MCF 10A (cell line): ENCODE measurements at regions not wholly inside any gene's neighbourhood (a gene's known extent, or its start where the extent isn't known, plus 50 kb on each side); places are given as distances from the start of the nearest gene placed in this dataset.
"Not testable (repeated sequence)": the region's sequence is repeated elsewhere in the genome, so short reads cannot be mapped to it uniquely, and the experiment has no call there.

Experiments used
- BruUV-seq: library from RNA; stranded (reverse); fragments of 400-500 nt; replicated peaks from 2 replicates; lab custom pipeline; 2021; lab: Mats Ljungman, UMichigan
- CTCF ChIA-PET: fragments of 300-600 bp; sonication (Branson Sonifier 250); formaldehyde crosslinking; extraction: SDS; loops from one replicate; lab custom pipeline; 2021; ENCODE audit warnings: antibody characterized with exemption, inconsistent platforms; lab: Yijun Ruan, JAX
- POLR2A ChIA-PET: fragments of 300-600, 350-650 bp; sonication (Branson Sonifier 250); formaldehyde crosslinking; extraction: SDS; loops from one replicate; lab custom pipeline; 2020; ENCODE audit warnings: antibody characterized with exemption, inconsistent platforms; lab: Yijun Ruan, JAX
- DNase-seq: peaks from one replicate; pipeline ENCODE4 v3.0.0-alpha.2; 2018; ENCODE audit not compliant: unreplicated experiment
- H3K27ac Mint-ChIP-seq: one replicate; pipeline ENCODE4 v1.8.0; 2022; ENCODE audit warnings: mild to moderate bottlenecking, low read depth, mixed read lengths; ENCODE audit not compliant: unreplicated experiment
- H3K27me3 Mint-ChIP-seq: one replicate; pipeline ENCODE4 v1.8.0; 2022; ENCODE audit warnings: mixed read lengths; ENCODE audit not compliant: insufficient read depth, unreplicated experiment
- H3K36me3 Mint-ChIP-seq: one replicate; pipeline ENCODE4 v1.8.0; 2022; ENCODE audit warnings: mild to moderate bottlenecking, moderate library complexity, mixed read lengths; ENCODE audit not compliant: insufficient read depth, unreplicated experiment
- H3K4me1 Mint-ChIP-seq: one replicate; pipeline ENCODE4 v1.8.0; 2022; ENCODE audit warnings: mixed read lengths; ENCODE audit not compliant: insufficient read depth, unreplicated experiment
- H3K4me3 Mint-ChIP-seq: one replicate; pipeline ENCODE4 v1.8.0; 2022; ENCODE audit warnings: mild to moderate bottlenecking, moderate library complexity, mixed read lengths; ENCODE audit not compliant: unreplicated experiment
- H3K9me3 Mint-ChIP-seq: one replicate; pipeline ENCODE4 v1.8.0; 2022; ENCODE audit warnings: mixed read lengths; ENCODE audit not compliant: unreplicated experiment
- intact Hi-C: fragments of 100-400 bp; cut with micrococcal nuclease; formaldehyde crosslinking; loops from 2 replicates; pipeline ENCODE4 v1.14.1; 2022
- TF ChIP-seq, protein P1 (sequence below): fragments of 200-600 bp; IDR thresholded peaks from one replicate; pipeline ENCODE4 v1.8.0; 2022; ENCODE audit warnings: antibody characterized with exemption, mild to moderate bottlenecking; ENCODE audit not compliant: unreplicated experiment

DNA sequence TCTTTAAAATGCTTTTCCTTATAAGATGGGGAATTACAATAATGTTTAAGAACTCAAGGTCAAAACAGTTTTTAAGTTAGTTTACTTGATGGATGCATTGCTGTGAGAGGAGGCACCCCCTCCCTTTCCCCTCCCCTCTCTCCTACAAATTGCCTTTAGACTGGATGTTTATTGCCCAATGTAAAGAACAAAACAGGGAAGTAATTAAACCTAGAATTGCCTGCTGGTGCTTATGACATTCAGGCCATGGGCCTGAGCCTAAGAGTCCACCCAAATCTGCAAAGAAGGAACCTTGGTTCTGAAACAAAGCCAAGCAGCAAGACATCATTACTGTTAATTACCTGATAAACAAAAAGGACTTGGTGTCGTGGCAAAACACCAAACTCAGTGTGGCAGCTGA is 630.3 kb downstream of the ISL1 start:
- no peaks in the 10 kb centered on the region for H3K9me3 Mint-ChIP-seq
- H3K4me1 Mint-ChIP-seq: no peaks in the 10 kb centered on the region
- CTCF ChIA-PET: no interaction called here
- no peak overlapping the region for H3K27ac Mint-ChIP-seq
- BruUV-seq: no TSS peak
- POLR2A ChIA-PET: no interaction called here
- H3K36me3 Mint-ChIP-seq: no peaks in the 10 kb centered on the region
- H3K4me3 Mint-ChIP-seq: no peak overlapping the region
- TF ChIP-seq, protein P1, sequence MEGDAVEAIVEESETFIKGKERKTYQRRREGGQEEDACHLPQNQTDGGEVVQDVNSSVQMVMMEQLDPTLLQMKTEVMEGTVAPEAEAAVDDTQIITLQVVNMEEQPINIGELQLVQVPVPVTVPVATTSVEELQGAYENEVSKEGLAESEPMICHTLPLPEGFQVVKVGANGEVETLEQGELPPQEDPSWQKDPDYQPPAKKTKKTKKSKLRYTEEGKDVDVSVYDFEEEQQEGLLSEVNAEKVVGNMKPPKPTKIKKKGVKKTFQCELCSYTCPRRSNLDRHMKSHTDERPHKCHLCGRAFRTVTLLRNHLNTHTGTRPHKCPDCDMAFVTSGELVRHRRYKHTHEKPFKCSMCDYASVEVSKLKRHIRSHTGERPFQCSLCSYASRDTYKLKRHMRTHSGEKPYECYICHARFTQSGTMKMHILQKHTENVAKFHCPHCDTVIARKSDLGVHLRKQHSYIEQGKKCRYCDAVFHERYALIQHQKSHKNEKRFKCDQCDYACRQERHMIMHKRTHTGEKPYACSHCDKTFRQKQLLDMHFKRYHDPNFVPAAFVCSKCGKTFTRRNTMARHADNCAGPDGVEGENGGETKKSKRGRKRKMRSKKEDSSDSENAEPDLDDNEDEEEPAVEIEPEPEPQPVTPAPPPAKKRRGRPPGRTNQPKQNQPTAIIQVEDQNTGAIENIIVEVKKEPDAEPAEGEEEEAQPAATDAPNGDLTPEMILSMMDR: no peak
- intact Hi-C loops: no loop called here
- no peak for DNase-seq
- H3K27me3 Mint-ChIP-seq: peaks cover 12% of the 10 kb centered on the region

DNA sequence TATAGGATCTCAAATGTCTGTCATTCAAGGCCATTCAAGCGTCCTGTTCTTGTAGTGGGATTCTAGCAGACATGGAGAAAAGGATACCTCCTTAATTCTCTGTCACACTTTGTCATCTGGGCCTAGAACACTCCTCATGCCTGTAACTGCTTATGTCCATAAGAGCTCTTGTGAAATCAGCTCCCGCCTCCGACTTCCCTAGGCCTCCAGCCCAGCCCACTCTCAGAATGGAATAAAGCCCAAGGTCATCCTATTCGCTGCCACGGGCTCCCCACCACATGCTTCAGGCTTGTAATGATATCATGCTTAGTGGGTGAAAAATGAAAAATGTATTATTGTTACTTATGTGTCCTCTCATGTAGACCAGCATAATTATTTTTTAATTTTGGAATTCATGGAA is 632.5 kb downstream of the ISL1 start:
- Mint-ChIP-seq H3K27me3 (peaks cover 8% of the 10 kb centered on the region), H3K36me3 (no peaks in the 10 kb centered on the region), H3K4me3 (no peak overlapping the region), H3K27ac (no peak overlapping the region), H3K9me3 (no peaks in the 10 kb centered on the region), H3K4me1 (no peaks in the 10 kb centered on the region)
- DNase-seq: no peak
- intact Hi-C loops: no loop called here
- POLR2A ChIA-PET: no interaction called here
- TF ChIP-seq, protein P1: no peak
- CTCF ChIA-PET: interaction anchor here (1.4 kb wide), 1 partner anchor 1057 kb away, joined by 9 read pairs; no protein-coding TSS in a partner anchor
- BruUV-seq: no TSS peak

DNA sequence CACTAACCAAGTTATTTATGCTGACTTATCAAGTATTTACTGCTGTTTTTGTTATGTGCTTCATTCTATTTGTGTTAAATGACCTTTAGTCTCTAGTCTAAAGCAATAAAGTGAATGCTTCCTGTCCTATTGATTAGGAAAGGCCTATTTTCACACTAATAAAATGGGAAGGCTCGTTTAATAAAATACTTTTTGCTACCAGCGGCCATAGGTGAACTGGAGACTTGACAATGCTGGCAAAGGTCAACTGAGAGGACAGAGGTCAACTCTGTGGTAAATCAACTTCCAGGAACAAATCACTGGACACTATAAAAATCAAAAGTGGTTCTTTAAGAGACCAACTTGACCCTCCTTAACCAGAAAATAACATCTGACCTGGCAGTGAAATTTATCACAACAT is 634.3 kb downstream of the ISL1 start:
- Mint-ChIP-seq H3K27ac (no peak overlapping the region), H3K36me3 (no peaks in the 10 kb centered on the region), H3K27me3 (peaks cover 14% of the 10 kb centered on the region), H3K4me1 (no peaks in the 10 kb centered on the region), H3K9me3 (no peaks in the 10 kb centered on the region), H3K4me3 (no peak overlapping the region)
- DNase-seq: no peak
- CTCF ChIA-PET: no interaction called here
- POLR2A ChIA-PET: no interaction called here
- BruUV-seq: no TSS peak
- TF ChIP-seq, protein P1: no peak
- intact Hi-C loops: no loop called here

DNA sequence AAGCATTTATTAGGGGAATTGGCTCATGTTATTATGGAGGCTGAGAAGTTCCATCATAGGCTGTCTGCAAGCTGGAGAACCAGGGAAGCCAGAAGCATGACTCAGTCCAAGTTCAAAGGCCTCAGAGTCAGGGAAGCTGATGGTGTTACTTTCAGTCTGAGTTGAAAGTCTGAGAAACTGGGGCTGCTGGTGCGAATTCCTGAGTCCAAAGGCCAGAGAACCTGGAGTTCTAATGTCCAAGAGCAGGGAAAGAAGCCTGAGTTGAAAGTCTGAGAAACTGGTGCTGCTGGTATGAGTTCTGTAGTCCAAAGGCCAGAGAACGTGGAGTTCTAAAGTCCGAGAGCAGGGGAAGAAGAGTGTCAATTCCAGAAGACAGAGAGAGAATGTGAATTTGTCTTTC is 641.1 kb downstream of the ISL1 start:
- TF ChIP-seq, protein P1: no peak
- no peak overlapping the region for H3K4me3 Mint-ChIP-seq
- H3K9me3 Mint-ChIP-seq: no peaks in the 10 kb centered on the region
- ChIA-PET CTCF (no interaction called here), POLR2A (no interaction called here)
- no peak overlapping the region for H3K27ac Mint-ChIP-seq
- BruUV-seq: no TSS peak
- intact Hi-C loops: loop anchor here (10.0 kb wide), 1 partner anchor 330 kb away; no protein-coding TSS in a partner anchor
- no peaks in the 10 kb centered on the region for H3K36me3 Mint-ChIP-seq
- H3K27me3 Mint-ChIP-seq: peaks cover 34% of the 10 kb centered on the region
- H3K4me1 Mint-ChIP-seq: no peaks in the 10 kb centered on the region
- no peak for DNase-seq

DNA sequence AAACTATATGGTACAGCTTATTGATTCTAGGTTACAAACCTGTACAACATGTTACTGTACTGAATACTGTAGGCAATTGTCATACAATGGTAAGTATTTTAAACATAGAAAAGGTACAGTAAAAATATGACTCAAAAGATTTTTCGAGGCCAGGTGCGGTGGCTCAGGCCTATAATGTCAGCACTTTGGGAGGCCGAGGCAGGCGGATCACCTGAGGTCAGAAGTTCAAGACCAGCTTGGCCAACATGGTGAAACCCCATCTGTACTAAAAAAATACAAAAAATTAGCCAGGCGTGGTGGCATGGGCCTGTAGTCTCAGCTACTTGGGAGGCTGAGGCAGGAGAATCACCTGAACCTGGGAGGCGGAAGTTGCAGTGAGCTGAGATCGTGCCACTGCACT is 646.6 kb downstream of the ISL1 start:
- POLR2A ChIA-PET, CTCF ChIA-PET: not testable (repeated sequence)

More for the DNA sequence above, 646.6 kb downstream of the ISL1 start:
- H3K36me3 Mint-ChIP-seq, BruUV-seq, DNase-seq, H3K9me3 Mint-ChIP-seq, H3K4me3 Mint-ChIP-seq, H3K27ac Mint-ChIP-seq, H3K4me1 Mint-ChIP-seq: not testable (repeated sequence)
- intact Hi-C loops: loop anchor here (10.0 kb wide), 1 partner anchor 325 kb away; no protein-coding TSS in a partner anchor
- H3K27me3 Mint-ChIP-seq: peaks cover 35% of the 10 kb centered on the region
